SK-N-SH treated with all-trans-retinoic acid at 6 μM for 48 hours (cell line): ENCODE measurements at regions not wholly inside any gene's neighbourhood (a gene's known extent, or its start where the extent isn't known, plus 50 kb on each side); places are given as distances from the start of the nearest gene placed in this dataset.

Experiments used
- ATAC-seq: fragments of 200-7000 bp; cut with Tn5 transposase; 3 replicates; pipeline ENCODE4 v1.9.1; 2020; ENCODE audit warnings: mild to moderate bottlenecking, moderate library complexity
- ARNTL ChIP-seq: fragments of 450-650 bp; formaldehyde crosslinking; IDR thresholded peaks from 2 replicates; pipeline ENCODE4 v1.5.0; 2020; ENCODE audit warnings: low read depth, mild to moderate bottlenecking, moderate library complexity, borderline replicate concordance
- ESRRG ChIP-seq: fragments of 250-450 bp; sonication (Bioruptor Pico); IDR thresholded peaks from 2 replicates; pipeline ENCODE4 v1.6.1; 2021; ENCODE audit warnings: mild to moderate bottlenecking
- GLIS3 ChIP-seq: fragments of 250-450 bp; sonication (Bioruptor Pico); IDR thresholded peaks from 2 replicates; pipeline ENCODE4 v1.5.0; 2020; ENCODE audit warnings: mild to moderate bottlenecking, moderate library complexity
- ISL1 ChIP-seq: fragments of 250-450 bp; sonication (Bioruptor Pico); IDR thresholded peaks from 2 replicates; pipeline ENCODE4 v2.1.2; 2022; ENCODE audit warnings: mild to moderate bottlenecking, moderate library complexity
- PPARA ChIP-seq: fragments of 250-450 bp; sonication (Bioruptor Pico); IDR thresholded peaks from 2 replicates; pipeline ENCODE4 v1.5.0; 2020; ENCODE audit warnings: mild to moderate bottlenecking, borderline replicate concordance
- SNAI2 ChIP-seq: fragments of 250-450 bp; sonication (Bioruptor Pico); IDR thresholded peaks from 2 replicates; pipeline ENCODE4 v1.5.0; 2020; ENCODE audit warnings: mild to moderate bottlenecking, moderate library complexity
- TCF4 ChIP-seq: fragments of 250-450 bp; sonication (Bioruptor Pico); IDR thresholded peaks from 2 replicates; pipeline ENCODE4 v1.8.0; 2021; ENCODE audit warnings: mild to moderate bottlenecking, moderate library complexity, borderline replicate concordance
- TSHZ2 ChIP-seq: fragments of 250-450 bp; sonication (Bioruptor Pico); IDR thresholded peaks from 2 replicates; pipeline ENCODE4 v1.5.0; 2020; ENCODE audit warnings: mild to moderate bottlenecking, moderate library complexity
- ZC3H10 ChIP-seq: fragments of 250-450 bp; sonication (Bioruptor Pico); IDR thresholded peaks from 2 replicates; pipeline ENCODE4 v1.5.1; 2021; ENCODE audit warnings: mild to moderate bottlenecking, moderate library complexity
- ZFP30 ChIP-seq: fragments of 450-650 bp; formaldehyde crosslinking; IDR thresholded peaks from 2 replicates; pipeline ENCODE4 v1.5.0; 2022; ENCODE audit warnings: mild to moderate bottlenecking, moderate library complexity
- ZNF565 ChIP-seq: fragments of 450-650 bp; formaldehyde crosslinking; conservative IDR thresholded peaks from 2 replicates; pipeline ENCODE4 v1.5.0; 2020; ENCODE audit warnings: low read depth, mild to moderate bottlenecking, moderate library complexity
- TF ChIP-seq, protein P1 (sequence below): fragments of 250-450 bp; sonication (Bioruptor Pico); IDR thresholded peaks from 2 replicates; pipeline ENCODE4 v1.5.1; 2021; ENCODE audit warnings: mild to moderate bottlenecking, moderate library complexity
- TF ChIP-seq, protein P2 (sequence below): fragments of 250-450 bp; sonication (Bioruptor Pico); IDR thresholded peaks from 2 replicates; pipeline ENCODE4 v1.8.0; 2021; ENCODE audit warnings: low read depth, mild to moderate bottlenecking, moderate library complexity, borderline replicate concordance
- TF ChIP-seq, protein P3 (sequence below): fragments of 250-450 bp; sonication (Bioruptor Pico); IDR thresholded peaks from 2 replicates; pipeline ENCODE4 v1.8.0; 2020; ENCODE audit warnings: mild to moderate bottlenecking, moderate library complexity, borderline replicate concordance

- no peak for ATAC-seq
- no peak for TF ChIP-seq TSHZ2 (CRISPR knock-in tag)
- TF ChIP-seq ZC3H10 (CRISPR knock-in tag) = no peak
- TF ChIP-seq, protein P1, sequence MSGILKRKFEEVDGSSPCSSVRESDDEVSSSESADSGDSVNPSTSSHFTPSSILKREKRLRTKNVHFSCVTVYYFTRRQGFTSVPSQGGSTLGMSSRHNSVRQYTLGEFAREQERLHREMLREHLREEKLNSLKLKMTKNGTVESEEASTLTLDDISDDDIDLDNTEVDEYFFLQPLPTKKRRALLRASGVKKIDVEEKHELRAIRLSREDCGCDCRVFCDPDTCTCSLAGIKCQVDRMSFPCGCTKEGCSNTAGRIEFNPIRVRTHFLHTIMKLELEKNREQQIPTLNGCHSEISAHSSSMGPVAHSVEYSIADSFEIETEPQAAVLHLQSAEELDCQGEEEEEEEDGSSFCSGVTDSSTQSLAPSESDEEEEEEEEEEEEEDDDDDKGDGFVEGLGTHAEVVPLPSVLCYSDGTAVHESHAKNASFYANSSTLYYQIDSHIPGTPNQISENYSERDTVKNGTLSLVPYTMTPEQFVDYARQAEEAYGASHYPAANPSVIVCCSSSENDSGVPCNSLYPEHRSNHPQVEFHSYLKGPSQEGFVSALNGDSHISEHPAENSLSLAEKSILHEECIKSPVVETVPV (CRISPR knock-in tag) = no peak
- no peak for TF ChIP-seq ZNF565 (CRISPR knock-in tag)
- TF ChIP-seq ARNTL = no peak
Observed at GRCh38 chr5:65085516-65085850, 316.8 kb downstream of the CWC27 start.

DNA sequence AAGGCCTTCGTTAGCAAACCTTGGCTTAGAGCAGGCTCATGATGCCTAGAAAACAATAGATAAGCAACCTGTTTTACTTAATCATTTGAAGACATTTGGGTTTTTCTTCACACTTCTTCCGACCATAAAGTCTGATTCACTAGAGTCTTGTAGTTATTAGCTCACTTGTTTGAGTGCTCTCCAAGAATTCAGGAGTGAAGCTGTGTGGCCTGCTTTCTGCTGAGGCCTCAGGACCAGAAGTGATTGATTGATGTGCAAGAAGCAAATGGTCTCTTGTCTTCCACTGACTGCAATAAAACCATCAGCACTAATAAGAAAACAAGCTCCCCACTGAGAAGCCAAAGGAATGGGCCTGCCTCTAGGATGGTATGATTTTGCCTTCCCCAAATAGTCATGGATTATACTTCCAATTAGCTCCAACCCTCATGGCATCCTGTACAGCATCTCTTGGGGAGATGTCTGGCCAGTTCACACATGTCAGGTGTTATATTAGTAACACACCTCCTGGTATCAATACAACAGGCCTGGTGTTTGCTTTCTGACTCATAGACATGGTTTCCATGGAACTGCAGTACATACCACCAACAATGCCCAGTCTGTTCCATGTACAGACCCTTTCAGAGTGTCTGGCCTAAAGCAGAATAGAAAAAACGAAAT, 317.6 kb downstream of the CWC27 start:
- TF ChIP-seq, protein P1 (CRISPR knock-in tag) = no peak
- TF ChIP-seq GLIS3 (CRISPR knock-in tag) = no peak
- no peak for TF ChIP-seq ZFP30
- TF ChIP-seq ZNF565 (CRISPR knock-in tag) = no peak
- no peak for TF ChIP-seq TSHZ2 (CRISPR knock-in tag)
- TF ChIP-seq ESRRG (CRISPR knock-in tag) = no peak
- TF ChIP-seq, protein P2, sequence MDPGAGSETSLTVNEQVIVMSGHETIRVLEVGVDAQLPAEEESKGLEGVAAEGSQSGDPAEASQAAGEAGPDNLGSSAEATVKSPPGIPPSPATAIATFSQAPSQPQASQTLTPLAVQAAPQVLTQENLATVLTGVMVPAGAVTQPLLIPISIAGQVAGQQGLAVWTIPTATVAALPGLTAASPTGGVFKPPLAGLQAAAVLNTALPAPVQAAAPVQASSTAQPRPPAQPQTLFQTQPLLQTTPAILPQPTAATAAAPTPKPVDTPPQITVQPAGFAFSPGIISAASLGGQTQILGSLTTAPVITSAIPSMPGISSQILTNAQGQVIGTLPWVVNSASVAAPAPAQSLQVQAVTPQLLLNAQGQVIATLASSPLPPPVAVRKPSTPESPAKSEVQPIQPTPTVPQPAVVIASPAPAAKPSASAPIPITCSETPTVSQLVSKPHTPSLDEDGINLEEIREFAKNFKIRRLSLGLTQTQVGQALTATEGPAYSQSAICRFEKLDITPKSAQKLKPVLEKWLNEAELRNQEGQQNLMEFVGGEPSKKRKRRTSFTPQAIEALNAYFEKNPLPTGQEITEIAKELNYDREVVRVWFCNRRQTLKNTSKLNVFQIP (CRISPR knock-in tag) = no peak
- TF ChIP-seq, protein P3, sequence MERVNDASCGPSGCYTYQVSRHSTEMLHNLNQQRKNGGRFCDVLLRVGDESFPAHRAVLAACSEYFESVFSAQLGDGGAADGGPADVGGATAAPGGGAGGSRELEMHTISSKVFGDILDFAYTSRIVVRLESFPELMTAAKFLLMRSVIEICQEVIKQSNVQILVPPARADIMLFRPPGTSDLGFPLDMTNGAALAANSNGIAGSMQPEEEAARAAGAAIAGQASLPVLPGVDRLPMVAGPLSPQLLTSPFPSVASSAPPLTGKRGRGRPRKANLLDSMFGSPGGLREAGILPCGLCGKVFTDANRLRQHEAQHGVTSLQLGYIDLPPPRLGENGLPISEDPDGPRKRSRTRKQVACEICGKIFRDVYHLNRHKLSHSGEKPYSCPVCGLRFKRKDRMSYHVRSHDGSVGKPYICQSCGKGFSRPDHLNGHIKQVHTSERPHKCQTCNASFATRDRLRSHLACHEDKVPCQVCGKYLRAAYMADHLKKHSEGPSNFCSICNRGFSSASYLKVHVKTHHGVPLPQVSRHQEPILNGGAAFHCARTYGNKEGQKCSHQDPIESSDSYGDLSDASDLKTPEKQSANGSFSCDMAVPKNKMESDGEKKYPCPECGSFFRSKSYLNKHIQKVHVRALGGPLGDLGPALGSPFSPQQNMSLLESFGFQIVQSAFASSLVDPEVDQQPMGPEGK (CRISPR knock-in tag) = no peak
- TF ChIP-seq TCF4 (CRISPR knock-in tag) = no peak
- no peak for ATAC-seq

GRCh38 chr5:65087154-65087553, 318.4 kb downstream of the CWC27 start:
- no peak for ATAC-seq
- TF ChIP-seq ARNTL (no peak), TSHZ2 (CRISPR knock-in tag) (no peak), ZFP30 (no peak), TCF4 (CRISPR knock-in tag) (no peak), GLIS3 (CRISPR knock-in tag) (no peak), ESRRG (CRISPR knock-in tag) (no peak), ZNF565 (CRISPR knock-in tag) (no peak), ISL1 (CRISPR knock-in tag) (no peak), SNAI2 (CRISPR knock-in tag) (no peak), ZC3H10 (CRISPR knock-in tag) (no peak), PPARA (CRISPR knock-in tag) (no peak)
- TF ChIP-seq, protein P3 (CRISPR knock-in tag) = no peak
- TF ChIP-seq, protein P2 (CRISPR knock-in tag) = no peak
